GM19099 (cell line): ENCODE measurements at regions not wholly inside any gene's neighbourhood (a gene's known extent, or its start where the extent isn't known, plus 50 kb on each side); places are given as distances from the start of the nearest gene placed in this dataset.

ENCODE experiments used
- POLR2A ChIP-seq: IDR thresholded peaks from 3 replicates; pipeline ENCODE4 v1.6.1; 2011; ENCODE audit warnings: low read depth; ENCODE audit not compliant: insufficient read length; ENCODE audit errors: extremely low read depth

- TF ChIP-seq POLR2A, result no peak
Measured at GRCh38 chr2:60368456-60368855, 185.0 kb downstream of the BCL11A start.

GRCh38 chr2:60366135-60366712, 187.2 kb downstream of the BCL11A start:
- no peak for TF ChIP-seq POLR2A

GRCh38 chr2:60365556-60365955, 187.9 kb downstream of the BCL11A start:
- TF ChIP-seq POLR2A, result no peak

- no peak for TF ChIP-seq POLR2A
Measured at GRCh38 chr2:60364491-60364890, 189.0 kb downstream of the BCL11A start.

GRCh38 chr2:60361498-60361897, 192.0 kb downstream of the BCL11A start:
- no peak for TF ChIP-seq POLR2A

GRCh38 chr2:60359569-60359968, 193.9 kb downstream of the BCL11A start:
- TF ChIP-seq POLR2A, result no peak

GRCh38 chr2:60358476-60358875, 195.0 kb downstream of the BCL11A start:
- no peak for TF ChIP-seq POLR2A

- no peak for TF ChIP-seq POLR2A
Measured at GRCh38 chr2:60357996-60358395, 195.5 kb downstream of the BCL11A start.

GRCh38 chr2:60356346-60356745, 197.1 kb downstream of the BCL11A start:
- TF ChIP-seq POLR2A, result no peak

- TF ChIP-seq POLR2A, result no peak
Measured at GRCh38 chr2:60355849-60356261, 197.6 kb downstream of the BCL11A start.

- TF ChIP-seq POLR2A, result no peak
Measured at GRCh38 chr2:60354713-60355112, 198.7 kb downstream of the BCL11A start.

GRCh38 chr2:60353863-60354262, 199.6 kb downstream of the BCL11A start:
- TF ChIP-seq POLR2A, result no peak

GRCh38 chr2:60353406-60353800, 200.1 kb downstream of the BCL11A start:
- no peak for TF ChIP-seq POLR2A

GRCh38 chr2:60352491-60353405, 200.7 kb downstream of the BCL11A start:
- peak; percentile 26 for TF ChIP-seq POLR2A

- TF ChIP-seq POLR2A, result no peak
Measured at GRCh38 chr2:60351802-60352201, 201.7 kb downstream of the BCL11A start.

- no peak for TF ChIP-seq POLR2A
Measured at GRCh38 chr2:60351321-60351720, 202.1 kb downstream of the BCL11A start.

- TF ChIP-seq POLR2A, result no peak
Measured at GRCh38 chr2:60350791-60351190, 202.7 kb downstream of the BCL11A start.

GRCh38 chr2:60347781-60348180, 205.7 kb downstream of the BCL11A start:
- no peak for TF ChIP-seq POLR2A
